Natural killer cell (primary cell): ENCODE measurements at regions not wholly inside any gene's neighbourhood (a gene's known extent, or its start where the extent isn't known, plus 50 kb on each side); places are given as distances from the start of the nearest gene placed in this dataset.

Experiments used
- ATAC-seq, 3 donors: fragments of 150-1000 bp in 2 of 3; fragments of 200-7000 bp in 1 of 3; cut with Tn5 transposase; 1 replicate in 1 of 3; 2 replicates in 2 of 3; pipeline ENCODE4 v1.10.0; 2021; ENCODE audit warnings: mild to moderate bottlenecking in 2 of 3, moderate library complexity in 2 of 3
- DNase-seq, 2 donors: peaks; one replicate each; pipeline versions ENCODE4 v3.0.0 to v3.0.0-alpha.2; 2013 to 2021; ENCODE audit warnings: mixed read lengths in 1 of 2
- H3K27ac ChIP-seq: one replicate; pipeline ENCODE4 v1.5.1; 2013; ENCODE audit warnings: mild to moderate bottlenecking, low read length
- H3K27me3 ChIP-seq: one replicate; pipeline ENCODE4 v1.6.1; 2013; ENCODE audit warnings: low read length; ENCODE audit not compliant: control insufficient read depth, insufficient read depth
- H3K36me3 ChIP-seq: one replicate; pipeline ENCODE4 v1.6.1; 2013; ENCODE audit warnings: low read length; ENCODE audit not compliant: control insufficient read depth, insufficient read depth
- H3K4me1 ChIP-seq: one replicate; pipeline ENCODE4 v1.6.1; 2013; ENCODE audit warnings: low read length; ENCODE audit not compliant: control insufficient read depth, insufficient read depth
- H3K4me3 ChIP-seq: one replicate; pipeline ENCODE4 v1.5.1; 2013; ENCODE audit warnings: low read length
- H3K9me3 ChIP-seq: one replicate; pipeline ENCODE4 v1.6.1; 2013; ENCODE audit warnings: low read length; ENCODE audit not compliant: control insufficient read depth, insufficient read depth
- H3K27ac Mint-ChIP-seq, 2 donors: one replicate each; pipeline ENCODE4 v1.8.0; 2022; ENCODE audit warnings: mild to moderate bottlenecking in 2 of 2, mixed read lengths in 2 of 2, moderate library complexity in 1 of 2
- H3K27me3 Mint-ChIP-seq, 2 donors: one replicate each; pipeline ENCODE4 v1.8.0; 2022; ENCODE audit warnings: low read depth in 2 of 2, mixed read lengths in 2 of 2
- H3K36me3 Mint-ChIP-seq: one replicate; pipeline ENCODE4 v1.8.0; 2022; ENCODE audit warnings: mixed read lengths
- H3K4me1 Mint-ChIP-seq, 2 donors: one replicate each; pipeline ENCODE4 v1.8.0; 2022; ENCODE audit warnings: mixed read lengths in 2 of 2
- H3K4me3 Mint-ChIP-seq: one replicate; pipeline ENCODE4 v1.8.0; 2022; ENCODE audit warnings: mild to moderate bottlenecking, moderate library complexity, mixed read lengths
- H3K9me3 Mint-ChIP-seq, 2 donors: one replicate each; pipeline ENCODE4 v1.8.0; 2022; ENCODE audit warnings: mixed read lengths in 2 of 2
- WGBS: methylation state at CpG from one replicate; pipeline ENCODE4 v1.1.7; 2013; ENCODE audit warnings: missing lambda C conversion rate; ENCODE audit not compliant: insufficient coverage; 5-methylcytosine and 5-hydroxymethylcytosine counted together
- intact Hi-C: fragments of 100-400 bp; cut with micrococcal nuclease; formaldehyde crosslinking; loops from one replicate; pipeline ENCODE4 v1.14.2; 2022
- TF ChIP-seq, protein P1 (sequence below): fragments of 200-600 bp; IDR thresholded peaks from one replicate; pipeline ENCODE4 v1.8.0; 2022; ENCODE audit warnings: antibody characterized with exemption

DNA sequence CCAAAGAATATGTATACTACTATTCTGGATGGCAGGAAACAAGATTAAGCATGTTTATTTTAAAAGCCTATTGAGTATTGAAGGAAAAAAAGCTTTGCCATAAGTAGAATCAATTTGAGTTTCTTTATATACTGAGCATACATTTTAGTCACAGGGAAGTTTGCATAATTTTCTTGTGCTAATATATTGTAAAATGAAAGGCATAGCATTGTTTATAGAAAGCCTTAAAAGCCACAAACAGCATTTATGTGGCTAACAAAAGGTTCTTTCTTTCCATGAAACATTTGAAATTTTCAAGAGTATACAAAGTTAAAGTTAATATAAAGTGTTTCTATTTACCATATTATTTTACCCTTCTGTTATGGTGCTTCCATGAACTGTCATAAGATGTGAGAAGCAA is 1133.8 kb upstream of the PCDH10 start:
- Histone ChIP-seq H3K27me3 (no peaks in the 10 kb centered on the region), H3K27ac (no peak overlapping the region), H3K9me3 (peaks cover 7% of the 10 kb centered on the region), H3K36me3 (no peaks in the 10 kb centered on the region), H3K4me3 (no peak overlapping the region), H3K4me1 (no peaks in the 10 kb centered on the region)
- Mint-ChIP-seq H3K27ac (no peak overlapping the region), H3K4me1 (no peaks in the 10 kb centered on the region), H3K36me3 (no peaks in the 10 kb centered on the region), H3K9me3 (peaks cover 6 to 8% of the 10 kb centered on the region in 2 donors), H3K27me3 (no peaks in the 10 kb centered on the region), H3K4me3 (no peak overlapping the region)
- no peak for ATAC-seq
- TF ChIP-seq, protein P1, sequence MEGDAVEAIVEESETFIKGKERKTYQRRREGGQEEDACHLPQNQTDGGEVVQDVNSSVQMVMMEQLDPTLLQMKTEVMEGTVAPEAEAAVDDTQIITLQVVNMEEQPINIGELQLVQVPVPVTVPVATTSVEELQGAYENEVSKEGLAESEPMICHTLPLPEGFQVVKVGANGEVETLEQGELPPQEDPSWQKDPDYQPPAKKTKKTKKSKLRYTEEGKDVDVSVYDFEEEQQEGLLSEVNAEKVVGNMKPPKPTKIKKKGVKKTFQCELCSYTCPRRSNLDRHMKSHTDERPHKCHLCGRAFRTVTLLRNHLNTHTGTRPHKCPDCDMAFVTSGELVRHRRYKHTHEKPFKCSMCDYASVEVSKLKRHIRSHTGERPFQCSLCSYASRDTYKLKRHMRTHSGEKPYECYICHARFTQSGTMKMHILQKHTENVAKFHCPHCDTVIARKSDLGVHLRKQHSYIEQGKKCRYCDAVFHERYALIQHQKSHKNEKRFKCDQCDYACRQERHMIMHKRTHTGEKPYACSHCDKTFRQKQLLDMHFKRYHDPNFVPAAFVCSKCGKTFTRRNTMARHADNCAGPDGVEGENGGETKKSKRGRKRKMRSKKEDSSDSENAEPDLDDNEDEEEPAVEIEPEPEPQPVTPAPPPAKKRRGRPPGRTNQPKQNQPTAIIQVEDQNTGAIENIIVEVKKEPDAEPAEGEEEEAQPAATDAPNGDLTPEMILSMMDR = no peak
- intact Hi-C loops = no loop called here
- no peak for DNase-seq

DNA sequence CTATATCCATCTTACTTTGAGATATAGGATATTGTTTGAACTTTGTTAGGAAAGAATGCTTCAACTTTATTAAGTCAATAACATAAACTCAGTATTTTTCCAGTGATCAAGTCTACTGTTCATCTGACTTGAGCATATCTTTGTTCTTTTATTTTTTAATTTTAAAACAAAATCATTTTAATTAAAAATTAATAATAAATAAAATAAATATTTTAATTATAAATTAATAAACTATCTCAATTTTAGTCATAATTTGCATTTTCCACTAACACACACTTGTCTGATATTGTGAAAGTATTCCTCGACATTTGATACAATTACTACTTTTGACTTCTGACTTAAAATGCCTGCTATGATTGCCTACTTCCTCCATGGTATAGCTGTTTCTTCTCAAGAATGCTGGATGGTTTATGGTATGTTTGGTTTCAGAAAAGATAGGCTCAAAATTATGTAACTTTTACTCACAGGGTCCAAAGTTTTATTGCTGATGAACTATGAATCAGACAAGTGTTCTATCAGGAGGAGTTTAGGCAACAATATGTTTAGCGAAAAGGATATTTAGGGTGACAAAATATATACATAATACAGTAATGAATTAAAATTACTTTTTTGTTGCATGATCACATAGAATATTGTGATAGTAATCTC is 1132.3 kb upstream of the PCDH10 start:
- H3K27ac ChIP-seq = no peak overlapping the region
- Mint-ChIP-seq H3K4me1 (no peaks in the 10 kb centered on the region), H3K4me3 (no peak overlapping the region), H3K27me3 (no peaks in the 10 kb centered on the region), H3K27ac (no peak overlapping the region), H3K9me3 (peaks cover 6 to 8% of the 10 kb centered on the region in 2 donors), H3K36me3 (no peaks in the 10 kb centered on the region)
- H3K9me3 ChIP-seq = peaks cover 4% of the 10 kb centered on the region
- no peaks in the 10 kb centered on the region for H3K36me3 ChIP-seq
- no peak overlapping the region for H3K4me3 ChIP-seq
- ATAC-seq (no peak), DNase-seq (no peak)
- TF ChIP-seq, protein P1 = no peak
- intact Hi-C loops = no loop called here
- H3K27me3 ChIP-seq = no peaks in the 10 kb centered on the region
- WGBS = no CpG with 5 or more reads among the region's 2 CpGs
- no peaks in the 10 kb centered on the region for H3K4me1 ChIP-seq

DNA sequence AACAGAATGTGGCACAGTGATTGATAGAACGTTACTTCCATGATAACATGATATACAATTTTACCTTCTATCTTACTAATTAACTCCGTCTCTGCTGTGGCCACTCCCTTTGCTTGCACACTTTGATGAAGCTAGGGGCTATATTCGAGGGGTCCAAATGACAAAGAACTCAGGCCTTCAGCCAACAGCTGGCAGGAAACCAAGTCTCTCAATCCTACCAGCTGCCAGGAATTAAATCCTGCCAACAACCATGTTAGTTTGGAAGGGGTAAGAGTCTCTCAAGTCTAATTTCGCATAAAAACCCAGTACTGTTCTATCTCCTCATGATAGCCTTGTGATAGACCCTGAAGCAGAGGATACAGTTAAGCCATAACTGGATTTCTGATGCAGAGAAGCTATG is 1122.9 kb upstream of the PCDH10 start:
- H3K36me3 Mint-ChIP-seq = no peaks in the 10 kb centered on the region
- DNase-seq (no peak), ATAC-seq (no peak)
- H3K4me1 Mint-ChIP-seq = no peaks in the 10 kb centered on the region
- H3K27me3 ChIP-seq = no peaks in the 10 kb centered on the region
- TF ChIP-seq, protein P1 = no peak
- no peak overlapping the region for H3K4me3 Mint-ChIP-seq
- H3K27ac ChIP-seq = no peak overlapping the region
- no peaks in the 10 kb centered on the region for H3K36me3 ChIP-seq
- 57% methylated on average over 3 of the region's 4 CpGs for WGBS
- peaks cover 3 to 12% of the 10 kb centered on the region in 2 donors for H3K9me3 Mint-ChIP-seq
- intact Hi-C loops = no loop called here
- H3K27me3 Mint-ChIP-seq = no peaks in the 10 kb centered on the region
- H3K4me1 ChIP-seq = no peaks in the 10 kb centered on the region
- no peaks in the 10 kb centered on the region for H3K9me3 ChIP-seq
- no peak overlapping the region for H3K4me3 ChIP-seq
- no peak overlapping the region for H3K27ac Mint-ChIP-seq

DNA sequence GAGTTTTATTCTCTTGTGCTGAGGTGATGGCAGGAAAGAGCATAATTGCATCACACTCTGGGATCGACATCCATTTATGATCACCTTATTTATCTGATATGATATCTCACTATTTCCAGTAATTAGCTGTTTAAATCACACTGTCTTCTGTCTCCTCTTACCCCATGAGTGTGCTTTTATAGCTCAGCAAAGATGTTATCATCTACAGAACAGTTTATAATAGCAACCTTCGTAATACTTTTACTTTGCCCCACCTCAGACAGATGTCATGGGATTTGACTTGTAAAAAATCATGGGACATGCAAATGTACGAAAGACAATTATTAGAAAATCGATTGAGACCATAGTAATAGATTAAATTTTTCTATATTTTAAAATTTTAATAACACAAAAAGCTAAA is 1122.3 kb upstream of the PCDH10 start:
- no peak for ATAC-seq
- intact Hi-C loops = no loop called here
- no peaks in the 10 kb centered on the region for H3K27me3 ChIP-seq
- no peaks in the 10 kb centered on the region for H3K4me1 ChIP-seq
- H3K4me1 Mint-ChIP-seq = no peaks in the 10 kb centered on the region
- no peaks in the 10 kb centered on the region for H3K27me3 Mint-ChIP-seq
- H3K27ac Mint-ChIP-seq = no peak overlapping the region
- H3K4me3 Mint-ChIP-seq = no peak overlapping the region
- DNase-seq = no peak
- no peak overlapping the region for H3K27ac ChIP-seq
- TF ChIP-seq, protein P1 = no peak
- WGBS = 85% methylated on average over 2 of the region's 4 CpGs
- no peaks in the 10 kb centered on the region for H3K9me3 ChIP-seq
- peaks cover 3 to 12% of the 10 kb centered on the region in 2 donors for H3K9me3 Mint-ChIP-seq
- H3K4me3 ChIP-seq = no peak overlapping the region
- H3K36me3 ChIP-seq = no peaks in the 10 kb centered on the region
- no peaks in the 10 kb centered on the region for H3K36me3 Mint-ChIP-seq
